ENCODE measurements at regions not wholly inside any gene's neighbourhood (a gene's known extent, or its start where the extent isn't known, plus 50 kb on each side); places are given as distances from the start of the nearest gene placed in this dataset.
"Not testable (repeated sequence)": the region's sequence is repeated elsewhere in the genome, so short reads cannot be mapped to it uniquely, and the experiment has no call there.

- Mint-ChIP-seq H3K36me3 (ENCODE audit: low read depth) (no peaks in the 10 kb centered on the region), H3K4me3 (no peak overlapping the region), H3K27ac (no peak overlapping the region), H3K9me3 (peaks cover under 1% of the 10 kb centered on the region), H3K4me1 (no peaks in the 10 kb centered on the region), H3K27me3 (no peaks in the 10 kb centered on the region)
- ATAC-seq (no peak), DNase-seq (no peak)
Measured at GRCh38 chr13:61546911-61547310, 131.3 kb upstream of the PCDH20 start.

GRCh38 chr13:61546413-61546812, 130.8 kb upstream of the PCDH20 start:
- ATAC-seq (no peak), DNase-seq (no peak)
- H3K4me3 Mint-ChIP-seq = no peak overlapping the region
- H3K9me3 Mint-ChIP-seq = peaks cover 5% of the 10 kb centered on the region
- H3K36me3 Mint-ChIP-seq (ENCODE audit: low read depth) = no peaks in the 10 kb centered on the region
- H3K27ac Mint-ChIP-seq = no peak overlapping the region
- no peaks in the 10 kb centered on the region for H3K27me3 Mint-ChIP-seq
- H3K4me1 Mint-ChIP-seq = no peaks in the 10 kb centered on the region

GRCh38 chr13:61536433-61536832, 120.8 kb upstream of the PCDH20 start:
- DNase-seq (no peak), ATAC-seq (no peak)
- Mint-ChIP-seq H3K4me1 (no peaks in the 10 kb centered on the region), H3K4me3 (no peak overlapping the region), H3K27me3 (no peaks in the 10 kb centered on the region), H3K36me3 (ENCODE audit: low read depth) (no peaks in the 10 kb centered on the region), H3K27ac (no peak overlapping the region), H3K9me3 (no peaks in the 10 kb centered on the region)

GRCh38 chr13:61531383-61532065, 115.9 kb upstream of the PCDH20 start:
- Mint-ChIP-seq H3K27me3 (no peaks in the 10 kb centered on the region), H3K9me3 (peaks cover 9% of the 10 kb centered on the region), H3K4me1 (no peaks in the 10 kb centered on the region), H3K36me3 (ENCODE audit: low read depth) (no peaks in the 10 kb centered on the region), H3K27ac (no peak overlapping the region), H3K4me3 (no peak overlapping the region)
- DNase-seq = no peak
- no peak for ATAC-seq

GRCh38 chr13:61519214-61519613, 103.6 kb upstream of the PCDH20 start:
- DNase-seq; H3K27ac Mint-ChIP-seq; H3K4me1 Mint-ChIP-seq; H3K4me3 Mint-ChIP-seq; ATAC-seq; H3K36me3 Mint-ChIP-seq (ENCODE audit: low read depth); H3K27me3 Mint-ChIP-seq: not testable (repeated sequence)
- H3K9me3 Mint-ChIP-seq = peaks cover 11% of the 10 kb centered on the region

- no peak for ATAC-seq
- H3K27me3 Mint-ChIP-seq = no peaks in the 10 kb centered on the region
- H3K4me1 Mint-ChIP-seq = no peaks in the 10 kb centered on the region
- no peak for DNase-seq
- no peak overlapping the region for H3K27ac Mint-ChIP-seq
- H3K4me3 Mint-ChIP-seq = no peak overlapping the region
- no peaks in the 10 kb centered on the region for H3K36me3 Mint-ChIP-seq (ENCODE audit: low read depth)
- peaks cover 27% of the 10 kb centered on the region for H3K9me3 Mint-ChIP-seq
Measured at GRCh38 chr13:61508936-61509335, 93.3 kb upstream of the PCDH20 start.

- no peak overlapping the region for H3K27ac Mint-ChIP-seq
- H3K36me3 Mint-ChIP-seq (ENCODE audit: low read depth) = no peaks in the 10 kb centered on the region
- DNase-seq (no peak), ATAC-seq (no peak)
- no peaks in the 10 kb centered on the region for H3K4me1 Mint-ChIP-seq
- peaks cover 8% of the 10 kb centered on the region for H3K9me3 Mint-ChIP-seq
- H3K4me3 Mint-ChIP-seq = no peak overlapping the region
- no peaks in the 10 kb centered on the region for H3K27me3 Mint-ChIP-seq
Measured at GRCh38 chr13:61500176-61500575, 84.5 kb upstream of the PCDH20 start.

GRCh38 chr13:61495648-61496047, 80.0 kb upstream of the PCDH20 start:
- Mint-ChIP-seq H3K27me3 (no peaks in the 10 kb centered on the region), H3K4me3 (no peak overlapping the region), H3K27ac (no peak overlapping the region), H3K9me3 (peaks cover 19% of the 10 kb centered on the region), H3K36me3 (ENCODE audit: low read depth) (no peaks in the 10 kb centered on the region), H3K4me1 (no peaks in the 10 kb centered on the region)
- ATAC-seq (no peak), DNase-seq (no peak)

GRCh38 chr13:61493556-61493955, 77.9 kb upstream of the PCDH20 start:
- H3K4me1 Mint-ChIP-seq; ATAC-seq; H3K27me3 Mint-ChIP-seq; H3K4me3 Mint-ChIP-seq; DNase-seq; H3K27ac Mint-ChIP-seq; H3K36me3 Mint-ChIP-seq (ENCODE audit: low read depth): not testable (repeated sequence)
- H3K9me3 Mint-ChIP-seq = peaks cover 19% of the 10 kb centered on the region

- Mint-ChIP-seq H3K27ac (no peak overlapping the region), H3K36me3 (ENCODE audit: low read depth) (no peaks in the 10 kb centered on the region)
Measured at GRCh38 chr13:61486496-61486895, 70.8 kb upstream of the PCDH20 start.

GRCh38 chr13:61485128-61485765, 69.6 kb upstream of the PCDH20 start:
- H3K4me1 Mint-ChIP-seq = no peaks in the 10 kb centered on the region
- DNase-seq = no peak
- H3K36me3 Mint-ChIP-seq (ENCODE audit: low read depth) = no peaks in the 10 kb centered on the region
- H3K27me3 Mint-ChIP-seq = no peaks in the 10 kb centered on the region
- ATAC-seq = no peak
- no peaks in the 10 kb centered on the region for H3K9me3 Mint-ChIP-seq
- no peak overlapping the region for H3K27ac Mint-ChIP-seq
- H3K4me3 Mint-ChIP-seq = no peak overlapping the region

More at GRCh38 chr13:61486496-61486895, 70.8 kb upstream of the PCDH20 start:
- Mint-ChIP-seq H3K4me3 (no peak overlapping the region), H3K9me3 (no peaks in the 10 kb centered on the region), H3K4me1 (no peaks in the 10 kb centered on the region), H3K27me3 (no peaks in the 10 kb centered on the region)
- no peak for DNase-seq
- no peak for ATAC-seq

GRCh38 chr13:61477619-61478018, 62.0 kb upstream of the PCDH20 start:
- no peak for DNase-seq
- H3K4me3 Mint-ChIP-seq = no peak overlapping the region
- H3K4me1 Mint-ChIP-seq = no peaks in the 10 kb centered on the region
- no peaks in the 10 kb centered on the region for H3K27me3 Mint-ChIP-seq
- H3K36me3 Mint-ChIP-seq (ENCODE audit: low read depth) = no peaks in the 10 kb centered on the region
- no peak for ATAC-seq
- H3K9me3 Mint-ChIP-seq = peaks cover 14% of the 10 kb centered on the region
- H3K27ac Mint-ChIP-seq = no peak overlapping the region

GRCh38 chr13:61470786-61471185, 55.1 kb upstream of the PCDH20 start:
- DNase-seq (no peak), ATAC-seq (no peak)
- Mint-ChIP-seq H3K27me3 (no peaks in the 10 kb centered on the region), H3K4me3 (no peak overlapping the region), H3K27ac (no peak overlapping the region), H3K9me3 (no peaks in the 10 kb centered on the region), H3K36me3 (ENCODE audit: low read depth) (no peaks in the 10 kb centered on the region), H3K4me1 (no peaks in the 10 kb centered on the region)

- no peak for DNase-seq
- Mint-ChIP-seq H3K27me3 (no peaks in the 10 kb centered on the region), H3K4me1 (no peaks in the 10 kb centered on the region), H3K27ac (no peak overlapping the region), H3K36me3 (ENCODE audit: low read depth) (no peaks in the 10 kb centered on the region), H3K4me3 (no peak overlapping the region), H3K9me3 (no peaks in the 10 kb centered on the region)
- no peak for ATAC-seq
Measured at GRCh38 chr13:61466280-61466679, 50.6 kb upstream of the PCDH20 start.
